ENCODE measurements at regions not wholly inside any gene's neighbourhood (a gene's known extent, or its start where the extent isn't known, plus 50 kb on each side); places are given as distances from the start of the nearest gene placed in this dataset.

- no peak for TF ChIP-seq RAD51 (IDR thresholded peaks at IDR 0.05; ENCODE audit: borderline replicate concordance)
- no peak for TF ChIP-seq POLR2AphosphoS5 (IDR thresholded peaks at IDR 0.05; ENCODE audit: low read depth, low read length)
- no peak for TF ChIP-seq CTCF (CRISPR knock-in tag; IDR thresholded peaks at IDR 0.05)
- TF ChIP-seq RARG (CRISPR knock-in tag; IDR thresholded peaks at IDR 0.05; ENCODE audit: low read depth): no peak
- no peak for TF ChIP-seq ATAD3A (CRISPR knock-in tag; IDR thresholded peaks at IDR 0.05)
- TF ChIP-seq GMEB2 (CRISPR knock-in tag; IDR thresholded peaks at IDR 0.05; ENCODE audit: low read depth): no peak
- TF ChIP-seq FOXO1 (CRISPR knock-in tag; IDR thresholded peaks at IDR 0.05): no peak
- TF ChIP-seq MEF2D (CRISPR knock-in tag; IDR thresholded peaks at IDR 0.05): no peak
- TF ChIP-seq ZNF24 (IDR thresholded peaks at IDR 0.05): no peak
- TF ChIP-seq, protein P1, sequence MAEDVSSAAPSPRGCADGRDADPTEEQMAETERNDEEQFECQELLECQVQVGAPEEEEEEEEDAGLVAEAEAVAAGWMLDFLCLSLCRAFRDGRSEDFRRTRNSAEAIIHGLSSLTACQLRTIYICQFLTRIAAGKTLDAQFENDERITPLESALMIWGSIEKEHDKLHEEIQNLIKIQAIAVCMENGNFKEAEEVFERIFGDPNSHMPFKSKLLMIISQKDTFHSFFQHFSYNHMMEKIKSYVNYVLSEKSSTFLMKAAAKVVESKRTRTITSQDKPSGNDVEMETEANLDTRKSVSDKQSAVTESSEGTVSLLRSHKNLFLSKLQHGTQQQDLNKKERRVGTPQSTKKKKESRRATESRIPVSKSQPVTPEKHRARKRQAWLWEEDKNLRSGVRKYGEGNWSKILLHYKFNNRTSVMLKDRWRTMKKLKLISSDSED (CRISPR knock-in tag; IDR thresholded peaks at IDR 0.05): no peak
Observed at GRCh38 chr17:73887739-73888138, 243.5 kb upstream of the SDK2 start.

Data from HepG2 (cell line).